ENCODE measurements at regions not wholly inside any gene's neighbourhood (a gene's known extent, or its start where the extent isn't known, plus 50 kb on each side); places are given as distances from the start of the nearest gene placed in this dataset.

DNA sequence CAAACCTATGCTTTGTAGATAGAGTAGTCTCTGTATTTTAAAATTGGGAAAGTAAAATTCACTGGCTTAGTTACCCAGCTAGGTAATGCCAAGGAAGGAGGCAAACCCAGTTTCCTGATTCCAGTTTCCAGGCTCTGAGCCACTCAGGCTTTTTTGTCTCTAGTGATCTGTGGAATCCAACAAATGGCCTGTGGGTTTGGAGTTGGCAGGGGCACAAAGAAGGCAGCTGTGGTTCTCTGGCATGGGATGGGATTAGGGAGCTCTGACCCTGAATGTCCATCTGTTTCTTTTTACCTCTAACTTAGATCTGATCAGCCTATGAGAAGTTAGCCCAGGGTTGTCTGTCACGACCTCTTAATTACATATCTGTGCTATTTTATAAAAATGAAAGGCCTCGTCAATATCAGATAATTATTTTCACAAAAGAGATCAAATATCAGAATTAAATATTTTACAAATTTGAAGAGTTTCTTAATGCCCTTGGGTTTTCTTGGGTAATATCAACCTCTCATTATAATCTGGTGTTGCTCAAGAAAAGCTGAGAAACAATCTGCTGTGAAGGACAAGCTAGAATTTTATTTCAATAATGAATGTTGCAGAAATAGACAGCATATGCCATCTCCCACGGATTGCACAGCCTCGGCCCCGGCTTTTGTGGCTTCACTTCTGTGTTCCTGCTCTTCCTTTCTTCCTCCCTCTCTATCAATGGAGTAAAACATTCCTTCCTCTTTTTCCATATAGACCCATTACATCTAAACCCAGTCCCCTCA is 63.7 kb upstream of the DAZL start:
- TF ChIP-seq, protein P1, sequence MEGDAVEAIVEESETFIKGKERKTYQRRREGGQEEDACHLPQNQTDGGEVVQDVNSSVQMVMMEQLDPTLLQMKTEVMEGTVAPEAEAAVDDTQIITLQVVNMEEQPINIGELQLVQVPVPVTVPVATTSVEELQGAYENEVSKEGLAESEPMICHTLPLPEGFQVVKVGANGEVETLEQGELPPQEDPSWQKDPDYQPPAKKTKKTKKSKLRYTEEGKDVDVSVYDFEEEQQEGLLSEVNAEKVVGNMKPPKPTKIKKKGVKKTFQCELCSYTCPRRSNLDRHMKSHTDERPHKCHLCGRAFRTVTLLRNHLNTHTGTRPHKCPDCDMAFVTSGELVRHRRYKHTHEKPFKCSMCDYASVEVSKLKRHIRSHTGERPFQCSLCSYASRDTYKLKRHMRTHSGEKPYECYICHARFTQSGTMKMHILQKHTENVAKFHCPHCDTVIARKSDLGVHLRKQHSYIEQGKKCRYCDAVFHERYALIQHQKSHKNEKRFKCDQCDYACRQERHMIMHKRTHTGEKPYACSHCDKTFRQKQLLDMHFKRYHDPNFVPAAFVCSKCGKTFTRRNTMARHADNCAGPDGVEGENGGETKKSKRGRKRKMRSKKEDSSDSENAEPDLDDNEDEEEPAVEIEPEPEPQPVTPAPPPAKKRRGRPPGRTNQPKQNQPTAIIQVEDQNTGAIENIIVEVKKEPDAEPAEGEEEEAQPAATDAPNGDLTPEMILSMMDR (IDR thresholded peaks at IDR 0.05; ENCODE audit: extremely low read depth, insufficient read depth, missing control alignments), result no peak
- in situ Hi-C loops (cut with MboI; ENCODE audit: low pct_unique_long_range_greater_than_20kb, low sequenced_read_pairs, unreplicated experiment), result no loop called here

DNA sequence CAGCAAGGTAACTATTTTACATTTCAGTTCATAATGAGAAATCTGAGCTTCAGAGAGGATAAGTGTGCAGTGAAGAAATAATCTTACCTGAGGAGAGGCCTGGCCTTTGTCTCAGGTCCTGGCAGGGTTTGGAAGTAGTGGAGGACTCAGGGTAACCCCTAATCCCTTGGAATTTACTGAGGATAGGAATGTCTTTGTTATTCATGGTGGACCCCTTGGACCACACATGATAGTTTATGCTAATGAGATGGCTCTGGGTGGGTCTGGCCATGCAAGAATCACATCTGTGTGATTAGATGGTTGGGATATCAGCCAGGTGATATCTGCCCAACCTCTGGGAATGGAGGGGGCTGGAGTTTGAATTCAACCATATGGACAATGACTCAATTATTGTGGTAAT is 65.0 kb upstream of the DAZL start:
- TF ChIP-seq, protein P1 (IDR thresholded peaks at IDR 0.05; ENCODE audit: extremely low read depth, insufficient read depth, missing control alignments), result no peak
- in situ Hi-C loops (cut with MboI; ENCODE audit: low pct_unique_long_range_greater_than_20kb, low sequenced_read_pairs, unreplicated experiment), result no loop called here
- DNase-seq (ENCODE audit: low spot score), result no peak

More for the DNA sequence above, 63.7 kb upstream of the DAZL start:
- DNase-seq (ENCODE audit: low spot score), result no peak

DNA sequence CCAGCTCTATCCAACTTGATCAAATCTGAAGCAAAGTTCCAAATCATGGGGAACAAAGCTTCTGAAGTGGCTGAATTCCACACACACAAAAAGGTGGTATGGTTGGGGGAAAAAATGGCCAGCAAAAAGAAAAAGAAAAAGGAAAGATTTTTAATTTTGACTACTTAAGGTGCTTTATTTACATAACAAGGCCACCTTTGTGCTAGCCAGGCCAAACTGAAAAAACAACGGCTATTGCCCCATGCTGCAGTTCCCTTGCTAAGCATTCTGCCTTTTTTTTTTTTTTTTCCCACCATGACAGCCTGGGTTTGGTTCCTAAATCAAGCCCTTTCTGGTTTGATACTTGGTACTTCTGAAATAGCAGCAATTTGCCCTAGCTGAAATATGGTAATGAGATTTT is 66.5 kb upstream of the DAZL start:
- in situ Hi-C loops (cut with MboI; ENCODE audit: low pct_unique_long_range_greater_than_20kb, low sequenced_read_pairs, unreplicated experiment), result no loop called here
- no peak for DNase-seq (ENCODE audit: low spot score)
- TF ChIP-seq, protein P1 (IDR thresholded peaks at IDR 0.05; ENCODE audit: extremely low read depth, insufficient read depth, missing control alignments), result no peak

DNA sequence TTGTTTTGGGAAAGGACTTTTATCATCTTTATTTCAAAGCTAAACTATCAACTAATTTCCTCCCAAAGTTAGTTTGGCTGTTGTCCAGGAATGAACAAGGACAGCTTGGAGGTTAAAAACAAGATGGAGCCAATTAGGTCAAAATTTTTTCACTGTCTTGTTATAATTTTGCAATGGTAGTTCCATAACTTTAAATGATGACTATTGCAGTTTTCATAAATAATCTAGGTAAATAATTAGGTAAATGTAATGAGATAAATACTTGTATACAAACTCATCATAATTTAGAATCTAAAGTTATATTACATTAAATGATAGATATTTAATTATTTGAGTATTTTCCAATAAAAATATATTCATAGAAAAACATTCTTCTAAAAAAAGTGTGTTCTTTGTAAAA is 68.3 kb upstream of the DAZL start:
- TF ChIP-seq, protein P1 (IDR thresholded peaks at IDR 0.05; ENCODE audit: extremely low read depth, insufficient read depth, missing control alignments), result no peak
- in situ Hi-C loops (cut with MboI; ENCODE audit: low pct_unique_long_range_greater_than_20kb, low sequenced_read_pairs, unreplicated experiment), result no loop called here
- no peak for DNase-seq (ENCODE audit: low spot score)

DNA sequence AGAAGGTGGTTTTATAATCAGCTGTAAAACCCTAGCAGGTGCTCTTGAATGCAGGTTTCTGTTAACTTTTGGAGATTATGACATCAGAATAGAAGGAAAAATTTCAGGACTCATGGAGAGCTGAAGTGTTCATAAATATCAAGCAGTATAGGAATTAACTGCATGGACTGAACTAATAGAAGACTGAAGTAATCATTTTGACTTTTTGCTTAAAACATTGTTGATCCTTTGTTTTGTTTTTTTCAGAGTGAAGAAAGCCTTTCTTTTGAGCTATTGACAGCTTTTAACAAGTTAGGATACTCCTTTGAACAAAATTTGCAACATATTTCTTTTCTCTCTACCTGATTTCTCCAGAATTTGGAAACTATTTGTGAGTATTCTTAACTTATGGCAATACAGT is 70.6 kb upstream of the DAZL start:
- TF ChIP-seq, protein P1 (IDR thresholded peaks at IDR 0.05; ENCODE audit: extremely low read depth, insufficient read depth, missing control alignments), result no peak
- in situ Hi-C loops (cut with MboI; ENCODE audit: low pct_unique_long_range_greater_than_20kb, low sequenced_read_pairs, unreplicated experiment), result no loop called here
- no peak for DNase-seq (ENCODE audit: low spot score)

DNA sequence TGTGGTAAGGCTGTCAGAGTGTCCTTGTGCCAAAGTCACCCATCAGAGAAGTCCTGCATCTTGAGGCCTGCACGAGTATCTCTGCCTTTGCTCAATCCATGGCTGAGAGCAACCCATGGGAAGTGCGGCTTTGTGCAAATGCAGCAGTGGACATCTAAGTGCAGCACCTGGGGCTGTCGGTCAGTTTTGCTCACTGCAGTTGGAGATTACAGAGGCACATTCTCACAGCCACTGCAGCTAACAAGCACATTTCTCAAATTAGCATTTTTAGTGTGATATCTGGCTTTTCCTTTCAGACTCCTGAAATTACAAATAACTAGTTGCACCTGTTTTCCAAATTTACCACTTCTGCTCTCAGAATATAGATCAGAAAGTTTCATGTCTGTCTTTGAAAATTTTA is 81.5 kb upstream of the DAZL start:
- in situ Hi-C loops (cut with MboI; ENCODE audit: low pct_unique_long_range_greater_than_20kb, low sequenced_read_pairs, unreplicated experiment), result no loop called here
- DNase-seq (ENCODE audit: low spot score), result no peak
- TF ChIP-seq, protein P1 (IDR thresholded peaks at IDR 0.05; ENCODE audit: extremely low read depth, insufficient read depth, missing control alignments), result no peak

All from GM13977 (cell line).